DOHH2 (cell line): ENCODE measurements at regions not wholly inside any gene's neighbourhood (a gene's known extent, or its start where the extent isn't known, plus 50 kb on each side); places are given as distances from the start of the nearest gene placed in this dataset.

Experiments
- H3F3A ChIP-seq: fragments of 200-600 bp; sonication (generic), shearing (Covaris generic); 2 replicates; pipeline ENCODE4 v1.6.0; 2016; ENCODE audit warnings: antibody characterized with exemption, mild to moderate bottlenecking; ENCODE audit not compliant: control insufficient read depth, insufficient read depth
- H3K27ac ChIP-seq: fragments of 200-600 bp; sonication (generic); 2 replicates; pipeline ENCODE4 v1.5.1; 2014; ENCODE audit warnings: low read depth, mild to moderate bottlenecking, low read length, moderate library complexity
- H3K27me3 ChIP-seq: fragments of 200-600 bp; sonication (generic); 2 replicates; pipeline ENCODE4 v1.6.1; 2014; ENCODE audit warnings: mild to moderate bottlenecking, low read length, mixed read lengths; ENCODE audit not compliant: control insufficient read depth
- H3K36me3 ChIP-seq: fragments of 200-600 bp; sonication (generic); 2 replicates; pipeline ENCODE4 v1.6.1; 2014; ENCODE audit warnings: mild to moderate bottlenecking, low read length, moderate library complexity, mixed read lengths; ENCODE audit not compliant: control insufficient read depth
- H3K4me1 ChIP-seq: fragments of 200-600 bp; sonication (generic); 2 replicates; pipeline ENCODE4 v1.6.1; 2014; ENCODE audit warnings: mild to moderate bottlenecking, low read length, mixed read lengths; ENCODE audit not compliant: control insufficient read depth
- H3K4me2 ChIP-seq: fragments of 200-600 bp; sonication (generic); 2 replicates; pipeline ENCODE4 v1.6.0; 2014; ENCODE audit warnings: mild to moderate bottlenecking, low read length, moderate library complexity
- H3K4me3 ChIP-seq: fragments of 200-600 bp; sonication (generic); 2 replicates; pipeline ENCODE4 v1.5.1; 2014; ENCODE audit warnings: mild to moderate bottlenecking, low read length, mixed read lengths
- H3K79me2 ChIP-seq: fragments of 200-600 bp; sonication (generic); 2 replicates; pipeline ENCODE4 v1.6.1; 2014; ENCODE audit warnings: mild to moderate bottlenecking, low read length, mixed read lengths; ENCODE audit not compliant: control insufficient read depth
- H3K9me2 ChIP-seq: fragments of 200-600 bp; sonication (generic); replicated peaks from 2 replicates; pipeline ENCODE4 v1.6.1; 2014; ENCODE audit warnings: mild to moderate bottlenecking, low read length, mixed read lengths; ENCODE audit not compliant: control insufficient read depth
- H3K9me3 ChIP-seq: fragments of 200-600 bp; sonication (generic); 2 replicates; pipeline ENCODE4 v1.6.1; 2014; ENCODE audit warnings: antibody characterized with exemption, low read length, mixed read lengths; ENCODE audit not compliant: control insufficient read depth, insufficient read depth
- H4K20me1 ChIP-seq: fragments of 200-600 bp; sonication (generic); 2 replicates; pipeline ENCODE4 v1.6.0; 2014; ENCODE audit warnings: low read depth, mild to moderate bottlenecking, antibody characterized with exemption, low read length, moderate library complexity; ENCODE audit not compliant: control insufficient read depth, insufficient read depth
- EZH2phosphoT487 ChIP-seq: fragments of 200-600 bp; sonication (generic); IDR thresholded peaks from 2 replicates; pipeline ENCODE4 v1.6.1; 2017; ENCODE audit warnings: borderline replicate concordance, mild to moderate bottlenecking, antibody characterized with exemption, low read length, moderate library complexity, mixed read lengths
- TF ChIP-seq, protein P1 (sequence below): fragments of 200-600 bp; sonication (generic); IDR thresholded peaks from one replicate; pipeline ENCODE4 v1.5.1; 2014; ENCODE audit warnings: antibody characterized with exemption, mild to moderate bottlenecking, low read depth, low read length; ENCODE audit not compliant: poor library complexity, severe bottlenecking

DNA sequence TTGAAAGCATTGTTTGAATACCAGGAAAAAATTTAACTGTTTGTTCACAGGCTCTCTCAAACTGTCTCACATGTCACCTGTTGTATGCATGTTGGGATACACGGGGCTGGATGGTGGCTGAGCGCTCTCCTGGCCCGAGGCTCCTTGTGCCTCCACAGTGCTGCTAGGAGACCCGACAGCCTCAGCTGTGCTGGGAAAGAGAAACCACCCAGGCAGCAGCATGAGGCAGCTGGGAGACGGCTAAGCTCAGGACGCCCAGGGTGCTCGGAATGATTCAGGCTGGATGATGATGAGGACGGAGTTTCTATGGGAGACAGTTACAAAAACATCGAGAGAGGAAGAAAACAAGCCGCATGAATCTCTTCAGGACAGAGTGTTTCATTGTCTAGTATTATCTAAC is 278.0 kb upstream of the CDH4 start:
- TF ChIP-seq, protein P1, sequence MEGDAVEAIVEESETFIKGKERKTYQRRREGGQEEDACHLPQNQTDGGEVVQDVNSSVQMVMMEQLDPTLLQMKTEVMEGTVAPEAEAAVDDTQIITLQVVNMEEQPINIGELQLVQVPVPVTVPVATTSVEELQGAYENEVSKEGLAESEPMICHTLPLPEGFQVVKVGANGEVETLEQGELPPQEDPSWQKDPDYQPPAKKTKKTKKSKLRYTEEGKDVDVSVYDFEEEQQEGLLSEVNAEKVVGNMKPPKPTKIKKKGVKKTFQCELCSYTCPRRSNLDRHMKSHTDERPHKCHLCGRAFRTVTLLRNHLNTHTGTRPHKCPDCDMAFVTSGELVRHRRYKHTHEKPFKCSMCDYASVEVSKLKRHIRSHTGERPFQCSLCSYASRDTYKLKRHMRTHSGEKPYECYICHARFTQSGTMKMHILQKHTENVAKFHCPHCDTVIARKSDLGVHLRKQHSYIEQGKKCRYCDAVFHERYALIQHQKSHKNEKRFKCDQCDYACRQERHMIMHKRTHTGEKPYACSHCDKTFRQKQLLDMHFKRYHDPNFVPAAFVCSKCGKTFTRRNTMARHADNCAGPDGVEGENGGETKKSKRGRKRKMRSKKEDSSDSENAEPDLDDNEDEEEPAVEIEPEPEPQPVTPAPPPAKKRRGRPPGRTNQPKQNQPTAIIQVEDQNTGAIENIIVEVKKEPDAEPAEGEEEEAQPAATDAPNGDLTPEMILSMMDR, result no peak
- no peak for TF ChIP-seq EZH2phosphoT487
- Histone ChIP-seq H3K27me3 (no peaks in the 10 kb centered on the region), H3K9me3 (peaks cover 4% of the 10 kb centered on the region; the same call in 1 of the 2 replicates), H3K36me3 (no peaks in the 10 kb centered on the region), H3K4me2 (no peak overlapping the region), H3K79me2 (no peaks in the 10 kb centered on the region), H4K20me1 (no peaks in the 10 kb centered on the region), H3K4me3 (no peak overlapping the region), H3K27ac (no peak overlapping the region), H3K4me1 (no peaks in the 10 kb centered on the region), H3F3A (no peaks in the 10 kb centered on the region), H3K9me2 (no peaks in the 10 kb centered on the region)

DNA sequence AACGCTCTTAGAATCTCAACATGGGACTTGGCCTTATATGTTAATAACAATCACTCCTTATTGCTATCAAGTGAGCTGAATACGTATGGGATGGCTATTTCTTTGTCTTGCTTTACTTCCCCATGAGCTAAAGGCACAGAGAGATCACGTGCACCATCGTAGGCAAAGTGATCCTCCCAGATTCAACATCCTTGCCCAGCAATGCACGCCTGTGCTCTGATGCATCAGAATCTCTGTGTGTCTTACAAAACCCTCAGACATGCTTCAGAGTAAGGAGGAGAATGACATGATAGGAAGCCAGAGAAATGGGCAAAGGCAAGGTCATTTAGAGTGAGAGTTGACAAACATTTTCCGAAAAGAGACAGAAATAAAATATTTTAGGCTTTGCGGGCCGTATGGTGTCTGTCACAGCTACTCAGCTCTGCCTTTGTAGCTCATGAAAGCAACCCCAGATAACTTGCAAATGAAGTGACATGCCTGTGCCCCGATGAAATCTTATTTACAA is 277.6 kb upstream of the CDH4 start:
- no peaks in the 10 kb centered on the region for H4K20me1 ChIP-seq
- H3K27ac ChIP-seq, result no peak overlapping the region
- peaks cover 7% of the 10 kb centered on the region; the same call in 1 of the 2 replicates for H3K9me3 ChIP-seq
- H3K4me3 ChIP-seq, result no peak overlapping the region
- no peaks in the 10 kb centered on the region for H3K9me2 ChIP-seq
- H3K79me2 ChIP-seq, result no peaks in the 10 kb centered on the region
- H3F3A ChIP-seq, result no peaks in the 10 kb centered on the region
- H3K36me3 ChIP-seq, result no peaks in the 10 kb centered on the region
- no peak overlapping the region for H3K4me2 ChIP-seq
- no peaks in the 10 kb centered on the region for H3K27me3 ChIP-seq
- H3K4me1 ChIP-seq, result no peaks in the 10 kb centered on the region
- no peak for TF ChIP-seq EZH2phosphoT487
- TF ChIP-seq, protein P1, result no peak

DNA sequence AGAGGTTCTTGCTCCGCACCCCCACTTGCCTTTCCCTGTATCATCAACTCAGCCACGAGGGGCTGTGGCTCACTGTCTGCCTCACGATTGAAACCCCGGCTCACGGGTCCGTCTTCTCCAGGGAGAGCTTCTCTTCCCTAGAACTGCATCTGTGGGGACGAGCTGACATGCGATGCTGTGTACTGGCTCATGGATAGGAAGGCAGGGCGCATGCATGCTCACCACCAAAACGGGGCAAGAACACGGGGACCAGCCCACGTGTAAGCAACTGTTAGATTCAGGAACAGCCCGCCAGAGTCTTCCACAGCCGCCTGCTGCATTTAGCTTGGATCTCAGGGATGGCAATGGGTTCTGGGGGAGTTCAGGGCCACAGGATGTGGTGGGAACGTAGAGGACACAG is 275.9 kb upstream of the CDH4 start:
- Histone ChIP-seq H3K4me3 (no peak overlapping the region), H4K20me1 (no peaks in the 10 kb centered on the region), H3K9me3 (peaks cover 7% of the 10 kb centered on the region; the same call in 1 of the 2 replicates), H3F3A (no peaks in the 10 kb centered on the region), H3K4me2 (no peak overlapping the region), H3K4me1 (no peaks in the 10 kb centered on the region), H3K79me2 (no peaks in the 10 kb centered on the region), H3K36me3 (no peaks in the 10 kb centered on the region), H3K9me2 (no peaks in the 10 kb centered on the region), H3K27ac (no peak overlapping the region), H3K27me3 (no peaks in the 10 kb centered on the region)
- TF ChIP-seq, protein P1, result no peak
- TF ChIP-seq EZH2phosphoT487, result no peak

DNA sequence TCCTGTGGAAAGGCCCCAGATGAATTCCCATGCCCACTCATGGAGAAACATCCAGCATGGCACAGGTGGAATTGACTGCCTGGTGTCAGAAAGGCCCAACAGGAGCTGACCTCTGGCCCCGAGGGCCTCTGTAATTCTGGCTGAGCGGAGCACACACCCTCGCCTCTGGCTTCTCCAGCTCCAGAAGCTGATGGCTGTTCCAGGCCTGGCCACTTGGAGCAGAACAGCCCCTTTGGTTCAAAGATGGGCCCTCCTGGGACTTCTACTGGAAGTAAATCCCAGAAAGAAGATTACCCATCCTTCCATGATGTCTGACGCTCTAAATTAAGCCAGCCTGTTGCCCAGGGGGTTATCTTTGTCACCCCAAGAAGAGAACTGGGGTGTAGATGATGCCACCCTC is 275.1 kb upstream of the CDH4 start:
- no peak for TF ChIP-seq EZH2phosphoT487
- TF ChIP-seq, protein P1, result no peak
- Histone ChIP-seq H3K9me3 (peaks cover 7% of the 10 kb centered on the region; the same call in 1 of the 2 replicates), H3K4me2 (no peak overlapping the region), H3K4me1 (no peaks in the 10 kb centered on the region), H3K9me2 (no peaks in the 10 kb centered on the region), H3K36me3 (no peaks in the 10 kb centered on the region), H4K20me1 (no peaks in the 10 kb centered on the region), H3K79me2 (no peaks in the 10 kb centered on the region), H3F3A (no peaks in the 10 kb centered on the region), H3K27me3 (no peaks in the 10 kb centered on the region), H3K4me3 (no peak overlapping the region), H3K27ac (no peak overlapping the region)
